ENCODE measurements at regions not wholly inside any gene's neighbourhood (a gene's known extent, or its start where the extent isn't known, plus 50 kb on each side); places are given as distances from the start of the nearest gene placed in this dataset.
"Not testable (repeated sequence)": the region's sequence is repeated elsewhere in the genome, so short reads cannot be mapped to it uniquely, and the experiment has no call there.

GRCh38 chr7:130849604-130850003 is 115.6 kb upstream of the KLF14 start:
- DNase-seq, result no peak

- no peak for DNase-seq
These were observed 116.9 kb upstream of the KLF14 start for GRCh38 chr7:130850956-130851355.

GRCh38 chr7:130852867-130853266 is 118.9 kb upstream of the KLF14 start:
- DNase-seq, result no peak

- DNase-seq, result no peak
These were observed 119.7 kb upstream of the KLF14 start for GRCh38 chr7:130853503-130854279.

- no peak for DNase-seq
These were observed 120.5 kb upstream of the KLF14 start for GRCh38 chr7:130854481-130854880.

- DNase-seq, result no peak
These were observed 122.9 kb upstream of the KLF14 start for GRCh38 chr7:130856866-130857265.

GRCh38 chr7:130860832-130861231 is 126.8 kb upstream of the KLF14 start:
- DNase-seq, result not testable (repeated sequence)

- DNase-seq, result no peak
These were observed 131.6 kb upstream of the KLF14 start for GRCh38 chr7:130865408-130866236.

GRCh38 chr7:130867039-130867438 is 133.0 kb upstream of the KLF14 start:
- DNase-seq, result no peak

GRCh38 chr7:130867581-130868136 is 133.7 kb upstream of the KLF14 start:
- no peak for DNase-seq

GRCh38 chr7:130868139-130868538 is 134.1 kb upstream of the KLF14 start:
- DNase-seq, result no peak

- no peak for DNase-seq
These were observed 135.9 kb upstream of the KLF14 start for GRCh38 chr7:130869918-130870317.

GRCh38 chr7:130872341-130872740 is 138.3 kb upstream of the KLF14 start:
- no peak for DNase-seq

GRCh38 chr7:130872756-130873448 is 138.9 kb upstream of the KLF14 start:
- no peak for DNase-seq

GRCh38 chr7:130874071-130874915 is 140.3 kb upstream of the KLF14 start:
- DNase-seq, result no peak

- DNase-seq, result no peak
These were observed 141.3 kb upstream of the KLF14 start for GRCh38 chr7:130875265-130875741.

GRCh38 chr7:130875901-130876300 is 141.9 kb upstream of the KLF14 start:
- no peak for DNase-seq

GRCh38 chr7:130877236-130877990 is 143.4 kb upstream of the KLF14 start:
- DNase-seq, result no peak

GRCh38 chr7:130877991-130878305 is 143.9 kb upstream of the KLF14 start:
- DNase-seq, result no peak

GRCh38 chr7:130878785-130879184 is 144.8 kb upstream of the KLF14 start:
- DNase-seq, result no peak

GRCh38 chr7:130879191-130879590 is 145.2 kb upstream of the KLF14 start:
- no peak for DNase-seq

GRCh38 chr7:130880668-130881067 is 146.7 kb upstream of the KLF14 start:
- DNase-seq, result no peak
